ENCODE measurements at regions not wholly inside any gene's neighbourhood (a gene's known extent, or its start where the extent isn't known, plus 50 kb on each side); places are given as distances from the start of the nearest gene placed in this dataset.

- no peak for ATAC-seq
- WGBS, 2 donors: 71 to 78% methylated on average over 7 of the region's 7 CpGs
- no peak overlapping the region for H3K27ac ChIP-seq
- H3K4me1 ChIP-seq: no peaks in the 10 kb centered on the region
- intact Hi-C loops (cut with DNase I): no loop called here
- no peaks in the 10 kb centered on the region for H3K9me3 ChIP-seq
- no peaks in the 10 kb centered on the region for H3K36me3 ChIP-seq (replicated peaks in 1 of 2; ENCODE audit: insufficient read depth in 1 of 2, low read depth in 2 of 2)
- no peak overlapping the region for H3K4me3 ChIP-seq
- no peaks in the 10 kb centered on the region for H3K27me3 ChIP-seq
- DNase-seq: no peak
- no peak for TF ChIP-seq CTCF (IDR thresholded peaks at IDR 0.05)
- TF ChIP-seq POLR2A (IDR thresholded peaks at IDR 0.05): no peak
Observed at GRCh38 chr5:174431504-174431903, 292.9 kb upstream of the MSX2 start.

- intact Hi-C loops (cut with DNase I): no loop called here
- Histone ChIP-seq H3K27ac (no peak overlapping the region), H3K4me1 (no peaks in the 10 kb centered on the region), H3K27me3 (no peaks in the 10 kb centered on the region), H3K9me3 (no peaks in the 10 kb centered on the region), H3K36me3 (replicated peaks in 1 of 2; ENCODE audit: insufficient read depth in 1 of 2, low read depth in 2 of 2) (no peaks in the 10 kb centered on the region), H3K4me3 (no peak overlapping the region)
- 46 to 59% methylated on average over 2 of the region's 2 CpGs for WGBS, 2 donors
- ATAC-seq (no peak), DNase-seq (no peak)
- no peak for TF ChIP-seq CTCF (IDR thresholded peaks at IDR 0.05)
- TF ChIP-seq POLR2A (IDR thresholded peaks at IDR 0.05): no peak
Observed at GRCh38 chr5:174433098-174433497, 291.3 kb upstream of the MSX2 start.

GRCh38 chr5:174436750-174437149, 287.6 kb upstream of the MSX2 start:
- intact Hi-C loops (cut with DNase I): no loop called here
- ATAC-seq: no peak
- Histone ChIP-seq H3K27ac (no peak overlapping the region), H3K4me1 (no peaks in the 10 kb centered on the region), H3K9me3 (no peaks in the 10 kb centered on the region), H3K36me3 (replicated peaks in 1 of 2; ENCODE audit: insufficient read depth in 1 of 2, low read depth in 2 of 2) (no peaks in the 10 kb centered on the region), H3K27me3 (no peaks in the 10 kb centered on the region), H3K4me3 (no peak overlapping the region)
- 67 to 69% methylated on average over 2 to 4 of the region's 4 CpGs for WGBS, 2 donors
- TF ChIP-seq POLR2A (IDR thresholded peaks at IDR 0.05) (no peak), CTCF (IDR thresholded peaks at IDR 0.05) (no peak)
- no peak for DNase-seq

GRCh38 chr5:174444479-174445188, 279.7 kb upstream of the MSX2 start:
- Histone ChIP-seq H3K27me3 (peaks cover 0 to 3% of the 10 kb centered on the region in 2 donors), H3K4me1 (no peaks in the 10 kb centered on the region), H3K36me3 (replicated peaks in 1 of 2; ENCODE audit: insufficient read depth in 1 of 2, low read depth in 2 of 2) (no peaks in the 10 kb centered on the region), H3K9me3 (no peaks in the 10 kb centered on the region), H3K27ac (no peak overlapping the region), H3K4me3 (no peak overlapping the region)
- DNase-seq (no peak), ATAC-seq (no peak)
- 45 to 68% methylated on average over 3 to 7 of the region's 7 CpGs for WGBS, 2 donors
- intact Hi-C loops (cut with DNase I): no loop called here
- TF ChIP-seq POLR2A (IDR thresholded peaks at IDR 0.05) (no peak), CTCF (IDR thresholded peaks at IDR 0.05) (no peak)

GRCh38 chr5:174446446-174446845, 277.9 kb upstream of the MSX2 start:
- Histone ChIP-seq H3K36me3 (replicated peaks in 1 of 2; ENCODE audit: insufficient read depth in 1 of 2, low read depth in 2 of 2) (no peaks in the 10 kb centered on the region), H3K4me1 (no peaks in the 10 kb centered on the region), H3K4me3 (no peak overlapping the region), H3K27ac (no peak overlapping the region), H3K9me3 (peaks cover 0 to 3% (median 0%) of the 10 kb centered on the region in 3 donors), H3K27me3 (peaks cover 0 to 3% of the 10 kb centered on the region in 2 donors)
- DNase-seq (no peak), ATAC-seq (no peak)
- intact Hi-C loops (cut with DNase I): no loop called here
- WGBS, 2 donors: 44 to 45% methylated on average over 6 of the region's 6 CpGs
- no peak for TF ChIP-seq CTCF (IDR thresholded peaks at IDR 0.05)
- TF ChIP-seq POLR2A (IDR thresholded peaks at IDR 0.05): no peak

Data from body of pancreas (tissue), 4 donors.